ENCODE measurements at regions not wholly inside any gene's neighbourhood (a gene's known extent, or its start where the extent isn't known, plus 50 kb on each side); places are given as distances from the start of the nearest gene placed in this dataset.
"Not testable (repeated sequence)": the region's sequence is repeated elsewhere in the genome, so short reads cannot be mapped to it uniquely, and the experiment has no call there.

DNA sequence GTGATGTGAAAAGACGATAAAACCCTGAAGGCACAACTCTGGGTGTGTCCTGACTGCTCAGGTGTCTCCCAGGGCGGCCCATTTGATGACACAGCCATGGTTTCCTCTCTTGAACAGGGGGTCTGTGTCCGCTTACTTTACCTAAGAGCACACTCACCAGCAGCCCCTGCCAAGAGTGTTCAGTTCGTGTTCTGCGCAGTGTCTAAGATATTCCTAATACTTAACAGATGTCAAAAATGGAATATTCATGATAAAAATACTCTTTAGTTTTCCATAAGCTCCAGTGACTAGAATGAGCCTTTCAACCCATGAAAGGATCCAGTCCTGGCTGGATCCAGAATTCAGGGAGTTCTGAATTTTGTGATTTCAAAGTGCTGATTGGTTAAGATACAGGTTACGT lies 492.4 kb downstream of the TNS3 start:
- DNase-seq (ENCODE audit: low read depth in 3 of 3), result no peak

DNA sequence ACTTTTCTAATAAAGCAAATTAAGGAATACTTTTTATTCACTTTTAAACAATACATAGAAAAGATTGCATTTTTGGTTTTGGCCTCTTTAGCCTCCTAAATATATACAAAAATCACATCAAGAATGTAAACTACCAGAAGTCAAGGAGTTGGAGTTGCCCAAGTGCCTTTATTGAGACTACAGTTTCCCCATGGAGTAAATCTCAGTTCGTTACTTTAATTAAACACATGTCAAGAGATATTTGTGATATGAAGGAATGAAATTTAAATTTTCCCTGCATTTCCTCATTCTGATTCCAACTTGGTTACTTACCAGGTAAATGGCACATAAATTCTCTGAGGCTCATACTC lies 492.9 kb downstream of the TNS3 start:
- no peak for DNase-seq (ENCODE audit: low read depth in 3 of 3)

DNA sequence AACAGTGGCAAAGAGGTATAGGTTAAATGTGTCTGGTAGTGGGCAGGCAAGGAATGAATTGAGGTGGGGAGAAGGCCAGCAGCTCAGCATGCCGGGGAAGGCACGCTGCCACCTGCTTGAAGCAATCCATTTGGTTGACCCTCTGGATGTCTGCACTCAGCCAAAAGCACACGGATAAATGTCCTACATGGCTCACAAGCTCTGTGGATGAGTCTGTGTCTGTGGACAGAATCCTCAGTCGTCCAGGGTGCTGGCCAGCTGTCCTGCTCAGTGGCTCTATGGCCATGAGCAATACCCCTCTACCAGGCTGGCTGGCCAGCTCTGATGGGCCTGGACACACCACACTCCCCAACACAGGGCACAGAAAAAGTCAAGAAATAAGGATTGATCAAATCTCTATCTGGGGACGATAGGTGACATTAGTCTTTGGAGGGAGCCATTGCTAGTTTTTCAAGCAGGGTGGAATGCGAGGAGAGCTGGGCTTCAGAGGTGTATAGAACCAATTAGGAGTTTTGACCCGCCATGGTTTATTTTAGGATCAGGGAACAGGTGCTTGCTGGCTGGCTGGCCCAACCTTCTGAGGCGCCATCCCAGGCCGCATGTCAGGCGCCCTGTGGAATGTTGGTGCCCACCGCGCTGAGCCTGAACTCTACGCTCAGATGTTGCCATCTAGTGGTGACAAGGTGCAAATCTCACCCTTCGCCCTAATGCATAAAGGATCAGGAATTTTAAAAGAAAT lies 493.4 kb downstream of the TNS3 start:
- no peak for DNase-seq (ENCODE audit: low read depth in 3 of 3)

DNA sequence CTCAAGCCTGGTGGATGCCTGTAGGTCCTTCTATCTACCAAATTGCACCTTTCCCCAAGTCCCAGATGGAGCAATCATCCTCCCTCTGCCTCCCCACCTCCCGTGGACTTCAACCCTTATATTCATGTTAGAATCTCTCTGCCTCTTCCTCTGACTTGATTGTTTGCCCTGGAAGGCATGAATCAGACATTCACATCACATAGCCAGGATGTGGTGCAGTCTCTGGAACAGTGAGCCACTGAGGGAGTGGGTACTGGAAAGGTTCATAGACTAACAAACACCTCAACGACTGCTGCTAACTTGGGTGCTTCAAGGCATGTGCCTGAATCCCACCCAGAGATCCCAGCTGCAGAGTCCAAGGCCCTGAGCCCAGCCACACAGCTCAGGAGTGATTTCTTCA lies 494.0 kb downstream of the TNS3 start:
- no peak for DNase-seq (ENCODE audit: low read depth in 3 of 3)

DNA sequence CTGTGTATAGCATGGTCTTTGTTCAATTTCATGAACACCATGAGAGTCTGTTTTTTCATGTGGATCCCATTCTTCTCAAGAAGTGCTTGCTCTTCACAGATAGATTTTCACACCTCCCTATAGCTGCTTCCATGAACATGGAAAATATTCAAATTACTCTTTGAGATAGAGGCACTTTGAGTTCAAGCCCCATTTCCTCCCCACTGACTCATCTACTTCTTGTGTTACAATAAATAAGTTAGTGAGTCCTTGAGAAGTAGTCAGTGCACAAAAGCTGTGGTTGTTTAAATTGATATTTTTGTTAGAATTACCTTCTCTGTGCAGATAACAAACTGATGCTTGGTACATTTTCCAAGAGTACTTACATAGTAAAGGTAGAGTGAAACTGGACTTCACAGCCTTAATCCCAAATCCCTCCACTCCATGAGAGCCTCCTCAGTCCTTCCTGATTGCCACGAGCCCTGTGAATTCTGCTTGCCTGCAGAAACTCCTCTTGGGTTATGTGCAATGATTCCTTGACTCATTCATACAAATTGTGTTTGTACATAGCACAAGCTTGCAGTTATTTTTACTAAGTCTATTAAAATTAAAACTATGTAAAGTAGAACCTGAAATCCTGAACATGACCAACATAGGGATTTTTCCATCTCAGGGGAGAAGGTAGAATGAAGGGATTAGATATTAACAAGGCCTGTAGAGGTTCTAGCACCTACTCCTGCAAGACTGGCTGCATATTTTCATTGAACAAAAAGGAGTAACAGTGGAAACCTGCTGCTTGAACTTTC lies 496.2 kb downstream of the TNS3 start:
- DNase-seq (ENCODE audit: low read depth in 3 of 3), result no peak

DNA sequence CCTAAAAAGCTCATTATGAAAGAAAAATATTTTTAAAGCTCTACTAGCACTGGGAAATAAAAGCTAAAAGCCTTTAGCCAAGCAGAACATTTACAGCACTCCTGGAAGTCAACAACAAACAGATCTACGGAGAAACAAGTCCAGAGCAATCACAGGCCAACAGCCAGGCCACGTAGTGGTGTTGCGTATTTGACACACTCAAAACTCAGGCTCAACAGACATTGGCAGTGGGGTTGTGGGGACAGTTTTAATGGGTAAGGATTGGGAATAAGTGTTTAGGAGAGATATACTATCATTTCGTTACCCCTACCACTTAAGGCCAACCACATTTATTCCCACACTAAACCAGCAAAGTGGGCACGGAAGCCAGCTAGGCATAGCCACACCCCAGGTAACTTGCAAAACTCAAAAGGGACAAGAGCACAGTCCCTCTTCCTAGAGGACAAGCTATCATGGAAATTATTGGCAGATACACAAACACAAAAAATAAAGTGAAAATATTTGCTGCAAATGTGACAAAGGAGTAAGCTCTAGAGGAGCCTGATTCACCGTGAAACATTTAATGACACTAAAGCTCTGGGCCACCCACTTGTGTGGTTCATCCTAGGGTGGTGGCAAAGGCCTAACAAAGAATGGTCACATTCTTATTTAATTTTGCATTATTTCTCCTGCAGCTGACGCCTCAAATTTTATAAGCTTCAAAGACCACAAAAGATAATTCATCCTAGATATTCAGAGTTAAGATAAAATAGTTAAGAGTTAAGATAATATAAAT lies 498.2 kb downstream of the TNS3 start:
- no peak for DNase-seq (ENCODE audit: low read depth in 3 of 3)

DNA sequence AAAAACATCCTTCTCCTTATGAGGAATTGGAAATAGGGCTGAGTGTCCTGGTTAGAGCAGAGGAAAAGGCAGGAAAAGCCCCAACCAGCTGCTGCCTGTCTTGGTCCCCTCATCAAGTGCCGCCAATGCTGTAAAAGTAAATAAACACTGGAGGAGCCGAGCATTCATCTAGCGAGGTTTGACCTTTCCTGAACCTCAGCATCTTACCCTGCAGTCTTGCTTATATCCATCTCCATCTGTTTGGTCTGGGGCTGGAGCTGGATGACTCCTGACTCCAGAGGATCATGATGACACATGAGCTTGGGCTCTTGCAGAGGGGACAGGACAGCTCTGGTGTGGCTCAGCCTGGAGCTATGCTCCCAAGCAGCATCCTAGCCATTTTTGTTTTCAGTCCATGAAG lies 501.1 kb downstream of the TNS3 start:
- no peak for DNase-seq (ENCODE audit: low read depth in 3 of 3)

DNA sequence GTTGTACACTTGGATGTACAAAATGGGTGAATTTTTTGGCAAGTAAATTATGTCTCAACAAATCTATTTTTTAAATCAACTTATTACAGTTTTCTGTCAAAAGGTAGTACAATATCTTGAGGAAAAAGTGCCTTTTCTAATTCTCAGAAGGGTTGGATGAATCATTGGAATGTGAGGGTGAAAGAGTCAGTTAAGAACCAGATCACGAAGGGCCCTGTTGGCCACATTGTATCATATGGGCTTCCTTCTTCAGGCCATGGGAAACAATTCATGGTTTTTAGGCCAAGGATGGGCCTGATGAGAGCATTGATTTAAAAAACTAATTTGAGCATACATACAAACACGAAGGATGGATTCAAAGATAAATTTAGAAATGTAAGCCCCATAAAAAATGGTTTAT lies 503.7 kb downstream of the TNS3 start:
- DNase-seq (ENCODE audit: low read depth in 3 of 3), result no peak

DNA sequence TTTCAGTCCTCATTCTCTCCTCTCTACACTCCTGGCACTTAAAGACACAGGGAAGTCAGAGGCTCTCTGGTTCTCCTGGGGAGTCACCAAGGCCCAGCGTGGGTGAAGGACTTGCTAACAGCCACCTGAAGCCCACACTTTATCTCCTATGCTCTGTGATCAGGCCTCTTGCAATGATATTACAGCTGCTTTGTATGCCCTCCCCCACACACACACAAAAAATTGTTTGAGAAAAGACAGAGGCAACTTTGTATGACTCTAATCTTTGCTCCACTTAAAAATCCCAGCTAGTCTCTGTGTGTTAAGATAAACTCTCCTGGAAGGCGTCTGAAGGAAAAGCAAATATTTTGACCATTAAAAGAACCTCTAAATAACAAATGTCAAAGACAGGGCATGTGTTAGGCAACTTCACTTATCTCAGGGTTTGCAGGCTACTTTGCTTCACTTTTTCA lies 507.2 kb downstream of the TNS3 start:
- no peak for DNase-seq (ENCODE audit: low read depth in 3 of 3)

DNA sequence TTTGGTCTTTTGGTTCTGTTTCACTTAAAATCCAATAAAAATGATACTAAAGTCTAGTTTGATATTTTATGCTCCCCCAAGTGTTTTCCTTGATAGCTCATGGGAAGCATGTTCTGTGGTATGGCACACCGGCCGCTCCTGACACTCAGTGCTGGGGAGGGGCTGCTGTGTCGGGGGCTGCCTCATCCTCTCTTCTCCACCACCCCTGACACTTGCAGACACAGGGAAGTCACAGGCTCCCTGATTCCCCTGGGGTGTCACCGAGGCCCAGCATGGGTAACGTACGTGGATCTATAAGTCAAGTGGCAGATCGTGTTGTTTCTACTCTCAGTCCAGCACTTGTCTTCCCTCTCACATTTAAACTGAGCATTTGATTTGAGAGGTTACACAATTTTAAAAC lies 508.6 kb downstream of the TNS3 start:
- no peak for DNase-seq (ENCODE audit: low read depth in 3 of 3)

DNA sequence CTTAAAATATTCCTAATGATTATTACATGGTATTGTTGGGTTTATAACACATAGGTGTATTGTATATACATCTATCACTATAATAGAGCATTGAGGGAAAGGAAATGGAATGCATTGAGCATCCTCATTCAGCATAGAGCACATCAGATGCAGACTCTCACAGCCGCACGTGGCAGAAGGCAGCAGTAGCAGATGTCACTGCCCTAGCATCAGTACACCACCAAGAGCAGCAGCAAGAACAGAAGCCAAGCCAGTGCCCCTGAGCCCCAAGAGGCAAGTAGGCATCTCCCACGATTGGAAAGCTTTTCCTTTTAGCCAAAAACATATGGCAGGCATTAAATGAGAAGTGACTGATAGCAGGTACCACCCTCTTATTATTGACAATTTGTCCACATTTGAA lies 510.0 kb downstream of the TNS3 start:
- DNase-seq (ENCODE audit: low read depth in 3 of 3), result no peak

DNA sequence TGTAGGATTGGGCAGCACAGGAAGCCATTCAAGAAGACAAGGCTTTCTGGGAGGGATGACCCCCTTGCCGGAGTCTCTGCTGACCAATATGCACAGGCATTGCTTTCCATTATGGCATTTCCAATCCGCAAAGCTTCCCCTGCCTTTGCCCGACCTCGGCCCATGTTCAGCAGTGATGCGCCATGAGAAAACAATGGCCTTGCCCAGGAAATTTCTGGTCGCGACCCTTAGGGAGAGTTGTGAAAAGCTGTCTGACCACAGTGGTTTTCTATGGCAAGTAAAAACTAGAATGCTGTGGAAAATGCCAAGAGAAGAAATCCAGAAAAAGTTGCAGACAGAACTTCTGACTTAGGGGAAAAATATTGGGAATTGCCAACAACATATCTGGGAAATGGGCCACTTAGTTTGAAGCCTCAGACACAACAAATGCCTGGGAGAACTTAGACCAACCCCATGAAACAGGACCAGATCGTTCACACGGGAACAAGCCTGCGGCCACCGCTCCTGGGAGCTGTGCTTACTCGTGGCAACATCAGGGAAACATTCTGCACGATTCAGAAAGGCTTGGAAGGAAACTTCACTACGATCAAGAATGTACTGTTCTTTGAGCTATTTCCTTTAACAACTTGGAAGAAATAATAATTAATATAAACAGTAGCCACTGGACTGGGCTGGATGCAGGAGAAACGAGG lies 512.4 kb downstream of the TNS3 start:
- DNase-seq (ENCODE audit: low read depth in 3 of 3), result no peak

DNA sequence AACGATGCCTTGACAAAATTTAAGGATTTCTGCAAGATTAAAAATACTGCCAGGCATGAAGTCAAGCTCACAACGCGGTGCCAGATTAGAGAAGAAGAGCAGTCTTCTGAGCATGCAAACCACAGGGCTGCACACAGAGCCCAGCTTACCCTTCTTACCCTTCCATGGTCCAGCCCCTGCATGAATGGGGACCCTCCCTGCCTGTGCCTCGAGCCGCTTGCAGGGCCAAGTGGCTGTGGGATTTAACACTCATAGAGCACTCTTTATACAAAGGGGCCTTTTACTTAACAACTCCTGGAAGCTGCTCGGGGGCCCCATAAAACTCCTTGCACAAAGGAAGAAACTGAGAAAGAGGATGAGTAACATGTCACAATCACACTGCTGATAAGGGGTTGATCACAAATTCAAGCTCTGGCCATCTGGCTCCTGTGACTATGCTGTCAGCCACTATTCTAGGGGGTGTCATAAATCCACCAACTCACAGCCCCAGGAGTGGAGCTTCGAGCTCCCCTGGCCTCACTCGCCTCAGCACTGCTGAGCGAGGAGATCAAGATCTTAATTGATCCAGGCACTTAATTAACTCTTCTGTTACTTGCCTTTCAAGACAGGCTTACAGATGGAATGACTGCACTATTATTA lies 514.8 kb downstream of the TNS3 start:
- no peak for DNase-seq (ENCODE audit: low read depth in 3 of 3)

DNA sequence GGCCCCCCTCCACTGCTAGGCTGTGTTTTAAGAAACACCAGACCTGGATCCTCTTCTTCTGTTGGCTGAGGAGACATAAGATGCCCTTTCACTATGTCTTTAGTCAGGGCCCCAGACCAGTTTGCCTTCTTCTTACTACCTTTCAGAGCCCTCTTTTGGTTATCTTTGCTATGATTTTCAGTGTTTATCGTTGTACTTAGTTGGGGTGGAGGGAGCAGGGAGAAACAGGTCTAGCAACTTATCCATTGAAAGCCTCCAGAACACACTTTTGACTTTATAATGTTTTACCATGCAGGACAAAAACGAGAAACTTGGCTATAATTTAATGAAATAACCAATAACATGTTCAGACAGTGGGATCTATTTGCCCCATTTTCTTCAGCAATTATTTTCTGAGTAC lies 525.2 kb downstream of the TNS3 start:
- DNase-seq (ENCODE audit: low read depth in 3 of 3), result no peak

DNA sequence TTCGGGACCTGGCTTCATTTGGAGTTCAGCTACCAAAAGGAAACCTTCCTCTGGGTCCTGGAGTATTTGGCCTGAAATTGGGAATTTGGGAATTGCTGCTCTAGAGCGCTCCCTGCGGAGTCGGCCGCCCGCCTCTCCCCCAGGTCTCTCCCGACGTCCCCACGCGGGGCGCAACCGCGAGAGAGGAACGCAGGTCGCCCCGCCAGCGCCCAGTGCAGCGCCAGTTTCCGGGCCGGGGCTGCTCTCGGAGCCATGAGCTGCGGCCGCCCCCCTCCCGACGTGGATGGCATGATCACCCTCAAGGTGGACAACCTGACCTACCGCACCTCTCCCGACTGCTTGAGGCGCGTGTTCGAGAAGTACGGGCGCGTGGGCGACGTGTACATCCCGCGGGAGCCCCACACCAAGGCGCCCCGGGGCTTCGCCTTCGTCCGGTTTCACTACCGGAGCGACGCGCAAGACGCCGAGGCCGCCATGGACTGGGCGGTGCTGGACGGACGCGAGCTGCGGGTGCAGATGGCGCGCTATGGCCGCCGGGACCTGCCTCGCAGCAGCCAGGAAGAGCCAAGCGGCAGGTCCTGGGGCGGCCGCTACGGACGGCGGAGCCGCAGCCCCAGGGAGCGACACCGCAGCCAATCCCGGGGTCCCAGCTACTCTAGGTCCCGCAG lies 529.2 kb downstream of the TNS3 start:
- DNase-seq (ENCODE audit: low read depth in 3 of 3), result not testable (repeated sequence)

DNA sequence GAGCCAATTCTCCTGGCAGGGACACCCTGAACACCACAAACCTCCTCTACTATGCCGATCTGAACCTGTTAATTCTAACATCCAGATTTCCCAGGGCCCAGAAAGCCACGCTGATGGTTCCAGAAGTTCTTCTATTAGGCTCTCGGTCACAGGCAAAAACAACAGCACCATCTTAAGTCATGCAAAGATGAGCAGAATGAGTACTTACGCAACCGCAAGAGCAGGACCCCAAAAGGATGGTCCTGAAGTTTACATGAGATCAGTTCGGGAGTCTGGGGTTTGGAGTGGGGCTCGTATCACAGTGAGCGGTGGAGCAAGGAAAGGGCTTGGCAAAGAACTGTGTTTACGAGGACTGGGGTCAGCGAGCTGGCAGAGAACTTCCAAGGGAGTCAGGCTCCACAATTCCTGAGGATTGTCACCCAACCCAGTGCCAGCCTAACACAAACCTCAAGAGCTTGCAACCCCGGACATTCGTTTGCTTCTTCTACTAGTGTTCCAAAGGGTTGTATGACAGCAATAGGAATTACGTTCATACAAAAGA lies 532.6 kb downstream of the TNS3 start:
- DNase-seq (ENCODE audit: low read depth in 3 of 3), result no peak

DNA sequence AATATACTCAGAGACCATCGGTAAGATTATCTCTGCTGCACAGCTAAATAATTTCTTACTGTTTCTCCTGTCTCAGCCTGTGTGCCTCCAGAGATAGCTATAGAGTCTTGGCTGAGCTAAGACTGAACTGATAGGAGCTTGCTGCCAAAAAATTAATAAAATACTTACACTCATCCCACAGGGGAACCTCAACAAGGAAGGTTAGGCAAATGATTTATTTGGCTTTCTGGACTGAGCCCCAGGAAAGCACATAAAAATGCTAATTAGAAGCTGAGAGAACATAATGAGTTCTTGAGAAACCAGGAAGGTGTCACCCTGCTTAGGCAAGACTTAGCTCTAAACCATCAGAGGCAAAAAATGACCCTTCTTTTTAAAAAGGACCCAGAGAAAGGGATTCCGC lies 534.5 kb downstream of the TNS3 start:
- DNase-seq (ENCODE audit: low read depth in 3 of 3), result no peak

DNA sequence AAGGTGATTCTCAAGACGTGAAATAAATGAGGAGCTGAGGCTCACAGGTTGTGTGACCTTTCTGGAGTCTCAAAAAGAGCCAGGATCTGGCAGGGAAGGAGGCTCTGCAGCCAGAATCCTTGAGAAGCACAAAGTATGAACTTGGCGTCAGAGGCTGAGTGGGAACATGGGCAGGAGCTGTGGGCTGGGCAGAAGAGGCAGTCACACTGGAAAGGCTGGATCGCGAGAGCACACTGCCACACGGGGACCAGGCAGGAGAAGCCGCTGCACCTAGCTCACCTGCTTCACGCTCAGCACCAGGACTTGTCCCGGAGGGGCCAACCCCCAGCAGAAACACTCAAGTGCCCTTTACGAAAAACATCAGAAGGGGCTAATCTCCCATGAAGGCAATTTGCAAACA lies 535.0 kb downstream of the TNS3 start:
- no peak for DNase-seq (ENCODE audit: low read depth in 3 of 3)

DNA sequence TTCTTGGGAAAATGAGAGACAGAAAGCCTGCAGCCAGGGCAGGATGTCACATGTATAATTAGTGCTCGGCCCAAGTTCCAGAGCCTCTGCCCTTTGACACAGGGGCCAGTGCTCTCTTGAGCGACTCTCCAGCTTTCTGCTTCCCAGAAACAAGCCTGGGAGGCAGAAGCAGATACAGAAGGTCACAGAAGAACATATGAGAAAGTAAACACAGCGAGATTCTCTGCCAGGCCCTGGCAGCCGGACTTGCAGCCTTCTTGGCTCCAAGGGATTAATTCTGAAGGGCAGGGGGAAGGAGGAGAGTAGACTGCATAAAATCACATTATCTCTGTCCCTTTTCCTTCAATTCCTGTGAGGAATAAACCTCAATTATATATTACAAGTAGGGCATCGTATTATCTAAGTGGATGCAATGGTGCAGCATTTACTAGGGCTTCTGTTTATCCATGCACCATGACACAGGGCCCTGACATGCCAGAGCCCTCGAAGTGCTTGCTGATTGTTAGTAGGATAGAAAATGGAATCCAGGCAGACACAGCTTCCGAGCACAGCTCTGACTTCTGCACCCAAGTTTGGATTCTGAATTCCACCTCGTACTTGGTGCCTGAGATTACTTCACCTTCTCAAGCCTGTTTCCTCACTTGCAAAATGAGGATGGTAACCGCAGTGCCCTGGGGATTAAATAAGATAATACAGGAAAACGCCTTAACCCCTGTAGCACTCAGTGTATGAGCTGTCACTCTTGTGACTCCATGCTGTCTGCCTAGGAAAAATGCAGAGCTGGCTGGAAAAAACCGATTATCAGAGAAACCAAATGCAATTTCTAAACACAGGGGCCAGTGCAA lies 536.5 kb downstream of the TNS3 start:
- no peak for DNase-seq (ENCODE audit: low read depth in 3 of 3)

DNA sequence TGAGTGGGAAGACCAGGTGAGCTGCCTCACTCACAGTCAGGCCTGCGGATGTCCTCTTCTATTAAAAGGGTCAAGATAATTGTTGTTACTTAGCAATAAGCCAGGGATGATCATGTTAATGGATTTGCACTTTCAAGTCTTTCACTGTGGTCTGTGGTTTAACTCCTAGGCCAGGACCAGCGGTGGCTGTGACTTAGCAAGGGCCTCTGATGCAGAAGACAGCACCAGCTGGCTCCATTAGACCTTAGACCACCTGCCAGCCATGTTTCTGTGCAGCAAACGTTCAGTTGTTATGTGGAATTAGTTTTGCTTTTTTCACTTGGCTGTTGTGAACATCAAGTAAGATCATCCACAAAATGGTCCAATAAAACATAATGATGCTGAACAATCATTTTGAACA lies 537.3 kb downstream of the TNS3 start:
- DNase-seq (ENCODE audit: low read depth in 3 of 3), result no peak
